HL-60 (cell line): ENCODE measurements at regions not wholly inside any gene's neighbourhood (a gene's known extent, or its start where the extent isn't known, plus 50 kb on each side); places are given as distances from the start of the nearest gene placed in this dataset.

Experiments
- GABPA ChIP-seq: IDR thresholded peaks from 2 replicates; pipeline ENCODE4 v1.6.1; 2012; ENCODE audit warnings: low read depth
- TF ChIP-seq, protein P1 (sequence below): IDR thresholded peaks from one replicate; pipeline ENCODE4 v1.5.1; 2011; ENCODE audit warnings: low read length, control low read depth, inconsistent platforms; ENCODE audit not compliant: insufficient read depth

DNA sequence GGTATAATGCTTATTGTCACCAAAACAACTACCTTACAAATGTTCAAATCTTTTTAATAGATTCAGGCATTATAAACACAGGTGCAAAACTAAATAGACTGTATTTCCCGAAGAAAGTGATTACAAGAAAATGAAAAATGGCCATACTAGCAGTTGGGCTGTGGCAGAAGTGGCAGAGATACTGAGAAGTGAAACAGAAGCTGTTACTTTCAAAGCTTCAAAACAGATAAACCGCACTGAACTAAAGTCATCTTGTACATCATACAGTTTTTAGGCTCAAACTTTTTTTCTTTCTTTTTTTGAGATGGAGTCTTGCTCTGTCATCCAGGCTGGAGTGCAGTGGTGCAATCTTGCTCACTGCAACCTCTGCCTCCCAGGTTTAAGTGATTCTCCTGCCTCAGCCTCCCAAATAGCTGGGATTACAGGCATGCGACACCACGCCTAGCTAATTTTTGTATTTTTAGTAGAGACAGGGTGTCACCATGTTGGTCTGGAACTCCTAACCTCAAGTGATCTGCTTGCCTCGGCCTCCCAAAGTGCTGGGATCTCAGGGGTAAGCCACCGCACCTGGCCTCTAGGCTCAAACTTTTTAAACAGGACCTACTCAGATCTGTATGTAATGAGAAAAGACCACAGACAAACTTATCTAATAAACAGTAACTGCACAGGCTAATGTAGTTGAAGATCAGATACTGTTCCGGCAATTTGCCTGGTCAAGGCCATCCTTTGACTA, 77.9 kb upstream of the SATB2 start:
- TF ChIP-seq, protein P1, sequence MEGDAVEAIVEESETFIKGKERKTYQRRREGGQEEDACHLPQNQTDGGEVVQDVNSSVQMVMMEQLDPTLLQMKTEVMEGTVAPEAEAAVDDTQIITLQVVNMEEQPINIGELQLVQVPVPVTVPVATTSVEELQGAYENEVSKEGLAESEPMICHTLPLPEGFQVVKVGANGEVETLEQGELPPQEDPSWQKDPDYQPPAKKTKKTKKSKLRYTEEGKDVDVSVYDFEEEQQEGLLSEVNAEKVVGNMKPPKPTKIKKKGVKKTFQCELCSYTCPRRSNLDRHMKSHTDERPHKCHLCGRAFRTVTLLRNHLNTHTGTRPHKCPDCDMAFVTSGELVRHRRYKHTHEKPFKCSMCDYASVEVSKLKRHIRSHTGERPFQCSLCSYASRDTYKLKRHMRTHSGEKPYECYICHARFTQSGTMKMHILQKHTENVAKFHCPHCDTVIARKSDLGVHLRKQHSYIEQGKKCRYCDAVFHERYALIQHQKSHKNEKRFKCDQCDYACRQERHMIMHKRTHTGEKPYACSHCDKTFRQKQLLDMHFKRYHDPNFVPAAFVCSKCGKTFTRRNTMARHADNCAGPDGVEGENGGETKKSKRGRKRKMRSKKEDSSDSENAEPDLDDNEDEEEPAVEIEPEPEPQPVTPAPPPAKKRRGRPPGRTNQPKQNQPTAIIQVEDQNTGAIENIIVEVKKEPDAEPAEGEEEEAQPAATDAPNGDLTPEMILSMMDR, result no peak
- TF ChIP-seq GABPA, result no peak
